ENCODE measurements at regions not wholly inside any gene's neighbourhood (a gene's known extent, or its start where the extent isn't known, plus 50 kb on each side); places are given as distances from the start of the nearest gene placed in this dataset.
"Not testable (repeated sequence)": the region's sequence is repeated elsewhere in the genome, so short reads cannot be mapped to it uniquely, and the experiment has no call there.

- DNase-seq, result peak; percentile 20
Measured at GRCh38 chr12:71299541-71300376, 139.8 kb upstream of the LGR5 start.

- no peak for DNase-seq
Measured at GRCh38 chr12:71297930-71298329, 140.1 kb upstream of the TSPAN8 start.

- DNase-seq, result no peak
Measured at GRCh38 chr12:71295953-71296352, 138.2 kb upstream of the TSPAN8 start.

- DNase-seq, result no peak
Measured at GRCh38 chr12:71291746-71292145, 133.9 kb upstream of the TSPAN8 start.

GRCh38 chr12:71283883-71284282 lies 126.1 kb upstream of the TSPAN8 start:
- DNase-seq, result no peak

GRCh38 chr12:71282925-71283324 lies 125.1 kb upstream of the TSPAN8 start:
- DNase-seq, result no peak

GRCh38 chr12:71282020-71282419 lies 124.2 kb upstream of the TSPAN8 start:
- DNase-seq, result no peak

GRCh38 chr12:71281425-71281824 lies 123.6 kb upstream of the TSPAN8 start:
- no peak for DNase-seq

GRCh38 chr12:71277866-71278265 lies 120.1 kb upstream of the TSPAN8 start:
- DNase-seq, result no peak

- DNase-seq, result no peak
Measured at GRCh38 chr12:71276541-71276940, 118.7 kb upstream of the TSPAN8 start.

GRCh38 chr12:71270794-71271193 lies 113.0 kb upstream of the TSPAN8 start:
- not testable (repeated sequence) for DNase-seq

- DNase-seq, result no peak
Measured at GRCh38 chr12:71270057-71270456, 112.3 kb upstream of the TSPAN8 start.

GRCh38 chr12:71269281-71269598 lies 111.4 kb upstream of the TSPAN8 start:
- no peak for DNase-seq

- DNase-seq, result no peak
Measured at GRCh38 chr12:71268598-71269280, 110.9 kb upstream of the TSPAN8 start.

GRCh38 chr12:71266606-71267005 lies 108.8 kb upstream of the TSPAN8 start:
- no peak for DNase-seq

GRCh38 chr12:71265731-71266130 lies 107.9 kb upstream of the TSPAN8 start:
- DNase-seq, result not testable (repeated sequence)

GRCh38 chr12:71262466-71262865 lies 104.7 kb upstream of the TSPAN8 start:
- DNase-seq, result no peak

- no peak for DNase-seq
Measured at GRCh38 chr12:71252473-71252872, 94.7 kb upstream of the TSPAN8 start.

GRCh38 chr12:71250166-71250565 lies 92.4 kb upstream of the TSPAN8 start:
- DNase-seq, result no peak

GRCh38 chr12:71243370-71243769 lies 85.6 kb upstream of the TSPAN8 start:
- DNase-seq, result peak; percentile 16

- DNase-seq, result no peak
Measured at GRCh38 chr12:71242511-71242910, 84.7 kb upstream of the TSPAN8 start.

GRCh38 chr12:71240946-71241345 lies 83.1 kb upstream of the TSPAN8 start:
- DNase-seq, result peak; percentile 21

- DNase-seq, result no peak
Measured at GRCh38 chr12:71239731-71240130, 81.9 kb upstream of the TSPAN8 start.

GRCh38 chr12:71237128-71237527 lies 79.3 kb upstream of the TSPAN8 start:
- no peak for DNase-seq

All from NCI-H226 (cell line).